SH-SY5Y (cell line): ENCODE measurements at regions not wholly inside any gene's neighbourhood (a gene's known extent, or its start where the extent isn't known, plus 50 kb on each side); places are given as distances from the start of the nearest gene placed in this dataset.

ENCODE experiments used
- GATA2 ChIP-seq: IDR thresholded peaks from 2 replicates; pipeline ENCODE4 v1.6.1; 2011; ENCODE audit warnings: mild to moderate bottlenecking, low read depth, low read length
- GATA3 ChIP-seq: IDR thresholded peaks from 2 replicates; pipeline ENCODE4 v1.6.1; 2011; ENCODE audit warnings: low read depth, mild to moderate bottlenecking, low read length, moderate library complexity

- TF ChIP-seq GATA3 = no peak
- no peak for TF ChIP-seq GATA2
Observed at GRCh38 chr2:64393383-64394010, 60.5 kb upstream of the LGALSL start.
